ENCODE measurements at regions not wholly inside any gene's neighbourhood (a gene's known extent, or its start where the extent isn't known, plus 50 kb on each side); places are given as distances from the start of the nearest gene placed in this dataset.

- no peaks in the 10 kb centered on the region for H3K27me3 ChIP-seq (ENCODE audit: low read depth, low read length)
- H3K4me1 ChIP-seq (ENCODE audit: control insufficient read depth in 1 of 2, insufficient read depth in 2 of 2, low read length in 2 of 2) = no peaks in the 10 kb centered on the region
- H3K36me3 ChIP-seq (ENCODE audit: control insufficient read depth in 1 of 2, insufficient read depth in 2 of 2, low read length in 2 of 2) = no peaks in the 10 kb centered on the region
- H3K4me3 ChIP-seq (ENCODE audit: low read depth in 1 of 2, low read length in 2 of 2) = no peak overlapping the region
- H3K9me3 ChIP-seq (ENCODE audit: control insufficient read depth in 1 of 2, low read length in 2 of 2) = no peaks in the 10 kb centered on the region
- H3K27ac ChIP-seq (ENCODE audit: low read length) = no peak overlapping the region
Observed at GRCh38 chr13:80203496-80203895, 137.4 kb downstream of the SPRY2 start.

DNA sequence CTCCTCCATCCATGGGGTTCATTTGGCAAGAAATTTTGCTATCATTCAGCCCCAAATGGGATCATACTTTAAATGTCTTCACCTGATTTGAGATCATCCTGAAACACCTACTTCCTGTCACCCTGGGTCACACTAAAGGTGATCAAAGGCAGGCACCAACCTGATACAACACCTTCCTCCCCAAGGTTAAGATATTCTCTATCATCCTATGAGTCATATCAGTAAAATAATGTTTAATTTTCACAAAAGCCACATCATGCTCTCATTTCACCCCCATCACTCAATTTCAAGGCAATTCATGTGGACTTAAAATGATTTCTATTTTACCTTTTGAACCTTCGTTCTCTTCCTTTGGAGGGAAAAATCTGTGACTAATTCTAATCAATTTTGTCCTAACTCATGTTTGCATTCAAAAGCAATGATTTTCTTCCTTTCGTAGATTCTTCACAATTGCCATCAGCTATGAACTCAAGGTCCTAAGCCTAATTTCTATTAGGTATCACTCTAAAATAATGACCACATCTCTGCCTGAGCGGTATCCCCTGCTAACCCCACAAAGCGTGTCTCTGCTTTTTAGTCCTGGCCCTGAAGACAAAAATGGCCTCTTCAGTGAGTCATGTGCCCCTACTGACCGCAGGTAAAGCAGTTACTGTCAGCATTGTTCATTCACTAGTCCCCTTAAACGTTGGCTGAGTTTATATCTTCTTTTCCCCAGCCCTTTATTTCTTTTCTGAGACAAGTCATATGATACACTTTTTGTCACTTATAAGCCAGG, 139.0 kb downstream of the SPRY2 start:
- no peaks in the 10 kb centered on the region for H3K4me1 ChIP-seq (ENCODE audit: control insufficient read depth in 1 of 2, insufficient read depth in 2 of 2, low read length in 2 of 2)
- H3K9me3 ChIP-seq (ENCODE audit: control insufficient read depth in 1 of 2, low read length in 2 of 2) = no peaks in the 10 kb centered on the region
- no peak overlapping the region for H3K27ac ChIP-seq (ENCODE audit: low read length)
- H3K4me3 ChIP-seq (ENCODE audit: low read depth in 1 of 2, low read length in 2 of 2) = no peak overlapping the region
- no peaks in the 10 kb centered on the region for H3K36me3 ChIP-seq (ENCODE audit: control insufficient read depth in 1 of 2, insufficient read depth in 2 of 2, low read length in 2 of 2)
- no peaks in the 10 kb centered on the region for H3K27me3 ChIP-seq (ENCODE audit: low read depth, low read length)

- Histone ChIP-seq H3K27me3 (ENCODE audit: low read depth, low read length) (no peaks in the 10 kb centered on the region), H3K4me3 (ENCODE audit: low read depth in 1 of 2, low read length in 2 of 2) (no peak overlapping the region), H3K36me3 (ENCODE audit: control insufficient read depth in 1 of 2, insufficient read depth in 2 of 2, low read length in 2 of 2) (no peaks in the 10 kb centered on the region), H3K27ac (ENCODE audit: low read length) (no peak overlapping the region), H3K9me3 (ENCODE audit: control insufficient read depth in 1 of 2, low read length in 2 of 2) (no peaks in the 10 kb centered on the region), H3K4me1 (ENCODE audit: control insufficient read depth in 1 of 2, insufficient read depth in 2 of 2, low read length in 2 of 2) (peaks cover 0 to 5% of the 10 kb centered on the region in 2 donors)
Observed at GRCh38 chr13:80199585-80200292, 141.2 kb downstream of the SPRY2 start.

DNA sequence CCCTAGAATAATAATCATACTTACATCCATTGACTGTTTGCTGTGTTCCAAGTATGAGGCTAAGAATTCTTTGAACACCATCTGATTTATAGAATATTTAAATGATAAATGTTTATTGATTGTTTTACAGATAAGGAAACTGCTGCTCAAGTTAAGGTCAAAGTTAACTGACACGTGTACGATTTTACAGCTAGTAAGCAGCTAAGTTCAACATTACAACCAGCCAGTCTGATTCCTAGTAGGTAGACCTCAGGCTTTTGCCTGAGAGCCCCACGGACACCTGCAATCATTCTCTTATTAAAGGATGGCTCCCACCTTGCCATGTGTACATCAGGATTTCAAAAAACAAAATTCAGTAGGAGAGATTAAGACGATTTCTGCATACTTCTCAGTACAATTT, 141.9 kb downstream of the SPRY2 start:
- no peaks in the 10 kb centered on the region for H3K36me3 ChIP-seq (ENCODE audit: control insufficient read depth in 1 of 2, insufficient read depth in 2 of 2, low read length in 2 of 2)
- no peaks in the 10 kb centered on the region for H3K9me3 ChIP-seq (ENCODE audit: control insufficient read depth in 1 of 2, low read length in 2 of 2)
- H3K27me3 ChIP-seq (ENCODE audit: low read depth, low read length) = no peaks in the 10 kb centered on the region
- H3K4me1 ChIP-seq (ENCODE audit: control insufficient read depth in 1 of 2, insufficient read depth in 2 of 2, low read length in 2 of 2) = peaks cover 0 to 5% of the 10 kb centered on the region in 2 donors
- H3K27ac ChIP-seq (ENCODE audit: low read length) = no peak overlapping the region
- H3K4me3 ChIP-seq (ENCODE audit: low read depth in 1 of 2, low read length in 2 of 2) = no peak overlapping the region

DNA sequence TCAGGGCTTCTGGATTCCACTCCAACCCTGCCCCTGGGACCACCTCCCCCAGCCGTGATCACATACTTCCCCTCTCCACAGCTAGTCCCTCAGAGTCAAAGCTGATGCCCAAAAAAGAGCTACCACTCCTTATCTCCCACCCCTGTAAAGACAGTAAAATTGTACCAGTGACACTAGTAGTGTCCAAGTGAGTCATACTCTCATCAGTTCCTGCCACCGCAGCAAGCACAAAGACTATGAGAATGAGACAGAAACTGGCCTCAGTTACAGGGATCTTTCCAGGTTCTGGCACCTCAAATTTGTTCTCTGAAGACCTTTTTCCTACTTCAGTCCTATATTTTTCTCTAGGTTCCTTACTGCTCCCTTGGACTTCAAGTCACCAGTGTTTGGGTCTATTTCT, 144.2 kb downstream of the SPRY2 start:
- Histone ChIP-seq H3K36me3 (ENCODE audit: control insufficient read depth in 1 of 2, insufficient read depth in 2 of 2, low read length in 2 of 2) (no peaks in the 10 kb centered on the region), H3K27me3 (ENCODE audit: low read depth, low read length) (no peaks in the 10 kb centered on the region), H3K27ac (ENCODE audit: low read length) (no peak overlapping the region), H3K4me3 (ENCODE audit: low read depth in 1 of 2, low read length in 2 of 2) (no peak overlapping the region), H3K9me3 (ENCODE audit: control insufficient read depth in 1 of 2, low read length in 2 of 2) (no peaks in the 10 kb centered on the region), H3K4me1 (ENCODE audit: control insufficient read depth in 1 of 2, insufficient read depth in 2 of 2, low read length in 2 of 2) (peaks cover 0 to 5% of the 10 kb centered on the region in 2 donors)

DNA sequence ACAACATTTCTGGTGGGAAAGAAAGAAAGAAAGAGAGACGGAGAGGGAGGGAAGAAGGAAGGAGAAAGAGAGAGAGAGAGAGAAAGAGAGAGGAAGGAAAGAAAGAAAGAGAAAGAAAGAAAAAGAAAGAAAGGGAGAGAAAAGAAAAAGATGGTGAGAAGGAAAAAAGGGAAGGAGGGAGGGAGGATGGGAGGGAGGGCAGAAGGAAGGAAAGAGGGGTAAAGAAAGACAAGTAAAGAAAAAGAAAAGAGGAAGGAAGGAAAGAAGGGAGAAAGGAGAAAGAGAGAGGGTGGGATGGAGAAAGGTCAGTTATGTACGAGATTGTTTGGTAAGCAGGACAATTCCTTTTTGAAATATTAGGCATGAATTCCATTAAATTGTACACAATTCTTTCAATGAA, 145.3 kb downstream of the SPRY2 start:
- H3K4me1 ChIP-seq (ENCODE audit: control insufficient read depth in 1 of 2, insufficient read depth in 2 of 2, low read length in 2 of 2) = peaks cover 0 to 5% of the 10 kb centered on the region in 2 donors
- no peak overlapping the region for H3K27ac ChIP-seq (ENCODE audit: low read length)
- no peaks in the 10 kb centered on the region for H3K36me3 ChIP-seq (ENCODE audit: control insufficient read depth in 1 of 2, insufficient read depth in 2 of 2, low read length in 2 of 2)
- no peak overlapping the region for H3K4me3 ChIP-seq (ENCODE audit: low read depth in 1 of 2, low read length in 2 of 2)
- H3K27me3 ChIP-seq (ENCODE audit: low read depth, low read length) = no peaks in the 10 kb centered on the region
- H3K9me3 ChIP-seq (ENCODE audit: control insufficient read depth in 1 of 2, low read length in 2 of 2) = no peaks in the 10 kb centered on the region

GRCh38 chr13:80189889-80190597, 150.9 kb downstream of the SPRY2 start:
- Histone ChIP-seq H3K9me3 (ENCODE audit: control insufficient read depth in 1 of 2, low read length in 2 of 2) (no peaks in the 10 kb centered on the region), H3K4me3 (ENCODE audit: low read depth in 1 of 2, low read length in 2 of 2) (no peak overlapping the region), H3K4me1 (ENCODE audit: control insufficient read depth in 1 of 2, insufficient read depth in 2 of 2, low read length in 2 of 2) (no peaks in the 10 kb centered on the region), H3K27me3 (ENCODE audit: low read depth, low read length) (no peaks in the 10 kb centered on the region), H3K27ac (ENCODE audit: low read length) (no peak overlapping the region), H3K36me3 (ENCODE audit: control insufficient read depth in 1 of 2, insufficient read depth in 2 of 2, low read length in 2 of 2) (no peaks in the 10 kb centered on the region)

GRCh38 chr13:80180740-80181355, 160.1 kb downstream of the SPRY2 start:
- Histone ChIP-seq H3K36me3 (ENCODE audit: control insufficient read depth in 1 of 2, insufficient read depth in 2 of 2, low read length in 2 of 2) (no peaks in the 10 kb centered on the region), H3K4me1 (ENCODE audit: control insufficient read depth in 1 of 2, insufficient read depth in 2 of 2, low read length in 2 of 2) (no peaks in the 10 kb centered on the region), H3K9me3 (ENCODE audit: control insufficient read depth in 1 of 2, low read length in 2 of 2) (no peaks in the 10 kb centered on the region)

DNA sequence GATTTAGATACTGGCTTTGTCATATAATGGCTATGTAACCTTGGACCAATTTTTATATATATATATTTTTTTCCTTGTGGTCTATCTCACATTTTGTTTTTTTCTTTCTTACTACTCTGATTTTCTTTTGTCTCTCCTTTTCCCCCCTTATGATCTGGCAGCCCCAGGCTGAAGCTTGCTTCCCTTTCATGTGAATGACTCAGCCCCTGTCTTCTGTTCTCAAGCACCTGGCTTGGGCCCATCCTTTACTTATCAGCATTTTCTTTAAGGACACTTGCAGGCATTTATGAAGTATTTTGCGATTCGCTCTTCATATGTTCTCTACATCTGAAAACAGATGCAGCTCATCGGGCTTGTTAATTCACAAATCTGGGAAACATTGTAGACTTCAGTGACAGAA, 163.6 kb downstream of the SPRY2 start:
- Histone ChIP-seq H3K36me3 (ENCODE audit: control insufficient read depth in 1 of 2, insufficient read depth in 2 of 2, low read length in 2 of 2) (no peaks in the 10 kb centered on the region), H3K4me1 (ENCODE audit: control insufficient read depth in 1 of 2, insufficient read depth in 2 of 2, low read length in 2 of 2) (no peaks in the 10 kb centered on the region), H3K4me3 (ENCODE audit: low read depth in 1 of 2, low read length in 2 of 2) (no peak overlapping the region), H3K27ac (ENCODE audit: low read length) (no peak overlapping the region), H3K9me3 (ENCODE audit: control insufficient read depth in 1 of 2, low read length in 2 of 2) (no peaks in the 10 kb centered on the region), H3K27me3 (ENCODE audit: low read depth, low read length) (no peaks in the 10 kb centered on the region)

More at GRCh38 chr13:80180740-80181355, 160.1 kb downstream of the SPRY2 start:
- no peak overlapping the region for H3K4me3 ChIP-seq (ENCODE audit: low read depth in 1 of 2, low read length in 2 of 2)
- H3K27me3 ChIP-seq (ENCODE audit: low read depth, low read length) = no peaks in the 10 kb centered on the region
- H3K27ac ChIP-seq (ENCODE audit: low read length) = no peak overlapping the region

GRCh38 chr13:80173224-80173623, 167.7 kb downstream of the SPRY2 start:
- no peaks in the 10 kb centered on the region for H3K9me3 ChIP-seq (ENCODE audit: control insufficient read depth in 1 of 2, low read length in 2 of 2)
- H3K27me3 ChIP-seq (ENCODE audit: low read depth, low read length) = no peaks in the 10 kb centered on the region
- no peak overlapping the region for H3K27ac ChIP-seq (ENCODE audit: low read length)
- no peaks in the 10 kb centered on the region for H3K36me3 ChIP-seq (ENCODE audit: control insufficient read depth in 1 of 2, insufficient read depth in 2 of 2, low read length in 2 of 2)
- no peak overlapping the region for H3K4me3 ChIP-seq (ENCODE audit: low read depth in 1 of 2, low read length in 2 of 2)
- no peaks in the 10 kb centered on the region for H3K4me1 ChIP-seq (ENCODE audit: control insufficient read depth in 1 of 2, insufficient read depth in 2 of 2, low read length in 2 of 2)

DNA sequence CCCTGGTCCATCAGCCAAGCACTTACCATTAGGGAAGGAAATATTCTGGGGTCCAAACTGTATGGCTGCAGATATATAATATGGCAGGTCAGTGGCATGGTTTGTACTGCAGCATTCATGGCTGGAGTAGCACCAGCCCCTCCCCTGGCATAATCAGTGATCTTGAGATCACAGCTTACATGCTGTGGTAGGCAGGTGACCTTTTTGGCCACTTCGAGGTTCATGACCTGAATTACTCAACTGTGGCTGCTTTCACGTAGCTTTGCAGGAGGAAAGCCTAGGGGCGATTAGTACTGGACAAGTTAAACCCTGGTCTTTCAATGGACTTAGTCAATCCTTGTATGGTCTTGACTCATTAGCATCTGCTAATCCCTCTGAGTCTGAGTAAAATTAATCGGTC, 169.8 kb downstream of the SPRY2 start:
- H3K9me3 ChIP-seq (ENCODE audit: control insufficient read depth in 1 of 2, low read length in 2 of 2) = no peaks in the 10 kb centered on the region
- no peaks in the 10 kb centered on the region for H3K36me3 ChIP-seq (ENCODE audit: control insufficient read depth in 1 of 2, insufficient read depth in 2 of 2, low read length in 2 of 2)
- no peaks in the 10 kb centered on the region for H3K27me3 ChIP-seq (ENCODE audit: low read depth, low read length)
- H3K4me3 ChIP-seq (ENCODE audit: low read depth in 1 of 2, low read length in 2 of 2) = no peak overlapping the region
- H3K27ac ChIP-seq (ENCODE audit: low read length) = no peak overlapping the region
- H3K4me1 ChIP-seq (ENCODE audit: control insufficient read depth in 1 of 2, insufficient read depth in 2 of 2, low read length in 2 of 2) = no peaks in the 10 kb centered on the region
